GM12873 (cell line): ENCODE measurements at regions not wholly inside any gene's neighbourhood (a gene's known extent, or its start where the extent isn't known, plus 50 kb on each side); places are given as distances from the start of the nearest gene placed in this dataset.

Experiments used
- CTCF ChIP-seq: IDR thresholded peaks from 2 replicates; pipeline ENCODE4 v1.5.1; 2012; ENCODE audit warnings: low read depth, mild to moderate bottlenecking, moderate library complexity, low read length, control low read depth; ENCODE audit not compliant: insufficient read depth; ENCODE audit errors: missing control alignments

GRCh38 chr10:76729841-76730487, 907.6 kb downstream of the KCNMA1 start:
- no peak for TF ChIP-seq CTCF

GRCh38 chr10:76729346-76729745, 908.3 kb downstream of the KCNMA1 start:
- TF ChIP-seq CTCF = no peak

GRCh38 chr10:76727038-76727437, 910.6 kb downstream of the KCNMA1 start:
- no peak for TF ChIP-seq CTCF

GRCh38 chr10:76723844-76724243, 913.8 kb downstream of the KCNMA1 start:
- TF ChIP-seq CTCF = no peak

- TF ChIP-seq CTCF = no peak
Observed at GRCh38 chr10:76721891-76722505, 915.6 kb downstream of the KCNMA1 start.

- TF ChIP-seq CTCF = no peak
Observed at GRCh38 chr10:76719006-76719405, 918.6 kb downstream of the KCNMA1 start.

GRCh38 chr10:76717141-76717540, 920.5 kb downstream of the KCNMA1 start:
- no peak for TF ChIP-seq CTCF
